DOHH2 (cell line): ENCODE measurements at regions not wholly inside any gene's neighbourhood (a gene's known extent, or its start where the extent isn't known, plus 50 kb on each side); places are given as distances from the start of the nearest gene placed in this dataset.
A peak's percentile ranks its signal among the peaks of the same experiment; 100 is the strongest.

Source experiments
- H3F3A ChIP-seq: fragments of 200-600 bp; sonication (generic), shearing (Covaris generic); 2 replicates; pipeline ENCODE4 v1.6.0; 2016; ENCODE audit warnings: antibody characterized with exemption, mild to moderate bottlenecking; ENCODE audit not compliant: control insufficient read depth, insufficient read depth
- H3K27ac ChIP-seq: fragments of 200-600 bp; sonication (generic); 2 replicates; pipeline ENCODE4 v1.5.1; 2014; ENCODE audit warnings: low read depth, mild to moderate bottlenecking, low read length, moderate library complexity
- H3K27me3 ChIP-seq: fragments of 200-600 bp; sonication (generic); 2 replicates; pipeline ENCODE4 v1.6.1; 2014; ENCODE audit warnings: mild to moderate bottlenecking, low read length, mixed read lengths; ENCODE audit not compliant: control insufficient read depth
- H3K36me3 ChIP-seq: fragments of 200-600 bp; sonication (generic); 2 replicates; pipeline ENCODE4 v1.6.1; 2014; ENCODE audit warnings: mild to moderate bottlenecking, low read length, moderate library complexity, mixed read lengths; ENCODE audit not compliant: control insufficient read depth
- H3K4me1 ChIP-seq: fragments of 200-600 bp; sonication (generic); 2 replicates; pipeline ENCODE4 v1.6.1; 2014; ENCODE audit warnings: mild to moderate bottlenecking, low read length, mixed read lengths; ENCODE audit not compliant: control insufficient read depth
- H3K4me2 ChIP-seq: fragments of 200-600 bp; sonication (generic); 2 replicates; pipeline ENCODE4 v1.6.0; 2014; ENCODE audit warnings: mild to moderate bottlenecking, low read length, moderate library complexity
- H3K4me3 ChIP-seq: fragments of 200-600 bp; sonication (generic); 2 replicates; pipeline ENCODE4 v1.5.1; 2014; ENCODE audit warnings: mild to moderate bottlenecking, low read length, mixed read lengths
- H3K79me2 ChIP-seq: fragments of 200-600 bp; sonication (generic); 2 replicates; pipeline ENCODE4 v1.6.1; 2014; ENCODE audit warnings: mild to moderate bottlenecking, low read length, mixed read lengths; ENCODE audit not compliant: control insufficient read depth
- H3K9me2 ChIP-seq: fragments of 200-600 bp; sonication (generic); replicated peaks from 2 replicates; pipeline ENCODE4 v1.6.1; 2014; ENCODE audit warnings: mild to moderate bottlenecking, low read length, mixed read lengths; ENCODE audit not compliant: control insufficient read depth
- H3K9me3 ChIP-seq: fragments of 200-600 bp; sonication (generic); 2 replicates; pipeline ENCODE4 v1.6.1; 2014; ENCODE audit warnings: antibody characterized with exemption, low read length, mixed read lengths; ENCODE audit not compliant: control insufficient read depth, insufficient read depth
- H4K20me1 ChIP-seq: fragments of 200-600 bp; sonication (generic); 2 replicates; pipeline ENCODE4 v1.6.0; 2014; ENCODE audit warnings: low read depth, mild to moderate bottlenecking, antibody characterized with exemption, low read length, moderate library complexity; ENCODE audit not compliant: control insufficient read depth, insufficient read depth
- EZH2phosphoT487 ChIP-seq: fragments of 200-600 bp; sonication (generic); IDR thresholded peaks from 2 replicates; pipeline ENCODE4 v1.6.1; 2017; ENCODE audit warnings: borderline replicate concordance, mild to moderate bottlenecking, antibody characterized with exemption, low read length, moderate library complexity, mixed read lengths
- TF ChIP-seq, protein P1 (sequence below): fragments of 200-600 bp; sonication (generic); IDR thresholded peaks from one replicate; pipeline ENCODE4 v1.5.1; 2014; ENCODE audit warnings: antibody characterized with exemption, mild to moderate bottlenecking, low read depth, low read length; ENCODE audit not compliant: poor library complexity, severe bottlenecking

DNA sequence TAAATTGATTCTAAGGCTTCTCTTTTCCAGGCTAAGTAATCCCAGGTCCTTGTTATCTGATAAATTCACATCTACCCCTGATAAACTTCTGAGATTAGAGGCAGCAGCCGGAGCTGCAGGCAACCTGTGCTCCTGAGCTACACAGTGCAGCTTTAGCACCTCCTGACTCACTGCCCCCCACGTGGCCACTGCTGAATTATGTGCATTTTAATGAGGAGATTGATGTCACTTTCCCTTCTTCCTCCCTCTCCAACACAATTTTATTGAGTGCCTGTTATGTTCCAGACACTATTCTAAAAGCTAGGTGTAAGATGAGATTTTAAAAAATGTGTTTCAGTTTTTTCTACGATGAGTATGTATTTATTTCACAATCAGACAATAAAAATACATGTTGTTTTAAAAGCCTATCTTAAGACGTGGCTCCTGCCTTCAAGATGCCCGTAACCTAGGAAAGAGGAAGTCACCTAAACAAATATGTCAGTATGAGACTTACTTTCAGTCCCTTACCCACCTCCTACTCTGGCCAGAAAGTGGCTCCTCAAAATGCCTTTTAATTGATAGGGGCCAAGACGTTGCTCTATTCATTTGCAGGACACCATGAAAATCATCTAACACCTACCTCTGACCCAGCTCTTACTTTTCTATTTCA, 161.5 kb upstream of the PFN2 start:
- 0 out of 2 replicates have a peak overlapping the region, but pooled peaks have one; percentile 27 for H3K4me2 ChIP-seq
- no peak overlapping the region for H3K4me3 ChIP-seq
- peaks cover 15% of the 10 kb centered on the region for H3K4me1 ChIP-seq
- H3K79me2 ChIP-seq, result no peaks in the 10 kb centered on the region
- H3K27me3 ChIP-seq, result no peaks in the 10 kb centered on the region
- H4K20me1 ChIP-seq, result no peaks in the 10 kb centered on the region
- no peaks in the 10 kb centered on the region for H3F3A ChIP-seq
- no peak for TF ChIP-seq EZH2phosphoT487
- no peak overlapping the region for H3K27ac ChIP-seq
- no peaks in the 10 kb centered on the region for H3K9me2 ChIP-seq
- H3K36me3 ChIP-seq, result no peaks in the 10 kb centered on the region
- H3K9me3 ChIP-seq, result no peaks in the 10 kb centered on the region; the same call in 1 of the 2 replicates

DNA sequence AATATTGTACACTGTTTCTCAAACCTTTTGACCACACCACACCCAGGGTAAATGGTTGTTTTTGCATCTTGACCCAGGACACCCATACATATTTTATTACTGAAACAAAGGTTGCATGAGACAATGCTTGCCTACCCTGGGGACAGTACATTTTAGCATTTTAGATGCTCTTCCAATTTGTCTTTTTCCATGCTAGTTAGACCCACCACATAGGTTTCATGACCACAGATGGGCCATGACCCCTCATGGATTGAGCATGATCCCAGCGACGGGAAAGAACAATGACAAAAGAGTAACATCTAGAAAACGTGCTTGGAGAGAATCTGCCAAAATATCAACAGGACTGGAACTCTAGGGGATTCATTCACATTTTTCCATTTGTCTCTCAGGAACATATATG, 161.0 kb upstream of the PFN2 start:
- no peaks in the 10 kb centered on the region for H3F3A ChIP-seq
- no peaks in the 10 kb centered on the region for H3K27me3 ChIP-seq
- no peaks in the 10 kb centered on the region for H4K20me1 ChIP-seq
- peaks cover 15% of the 10 kb centered on the region for H3K4me1 ChIP-seq
- no peak overlapping the region for H3K4me3 ChIP-seq
- TF ChIP-seq, protein P1, sequence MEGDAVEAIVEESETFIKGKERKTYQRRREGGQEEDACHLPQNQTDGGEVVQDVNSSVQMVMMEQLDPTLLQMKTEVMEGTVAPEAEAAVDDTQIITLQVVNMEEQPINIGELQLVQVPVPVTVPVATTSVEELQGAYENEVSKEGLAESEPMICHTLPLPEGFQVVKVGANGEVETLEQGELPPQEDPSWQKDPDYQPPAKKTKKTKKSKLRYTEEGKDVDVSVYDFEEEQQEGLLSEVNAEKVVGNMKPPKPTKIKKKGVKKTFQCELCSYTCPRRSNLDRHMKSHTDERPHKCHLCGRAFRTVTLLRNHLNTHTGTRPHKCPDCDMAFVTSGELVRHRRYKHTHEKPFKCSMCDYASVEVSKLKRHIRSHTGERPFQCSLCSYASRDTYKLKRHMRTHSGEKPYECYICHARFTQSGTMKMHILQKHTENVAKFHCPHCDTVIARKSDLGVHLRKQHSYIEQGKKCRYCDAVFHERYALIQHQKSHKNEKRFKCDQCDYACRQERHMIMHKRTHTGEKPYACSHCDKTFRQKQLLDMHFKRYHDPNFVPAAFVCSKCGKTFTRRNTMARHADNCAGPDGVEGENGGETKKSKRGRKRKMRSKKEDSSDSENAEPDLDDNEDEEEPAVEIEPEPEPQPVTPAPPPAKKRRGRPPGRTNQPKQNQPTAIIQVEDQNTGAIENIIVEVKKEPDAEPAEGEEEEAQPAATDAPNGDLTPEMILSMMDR, result no peak
- TF ChIP-seq EZH2phosphoT487, result no peak
- H3K27ac ChIP-seq, result no peak overlapping the region
- H3K36me3 ChIP-seq, result no peaks in the 10 kb centered on the region
- H3K79me2 ChIP-seq, result no peaks in the 10 kb centered on the region
- H3K4me2 ChIP-seq, result no peak overlapping the region
- no peaks in the 10 kb centered on the region for H3K9me2 ChIP-seq
- no peaks in the 10 kb centered on the region; the same call in 1 of the 2 replicates for H3K9me3 ChIP-seq

DNA sequence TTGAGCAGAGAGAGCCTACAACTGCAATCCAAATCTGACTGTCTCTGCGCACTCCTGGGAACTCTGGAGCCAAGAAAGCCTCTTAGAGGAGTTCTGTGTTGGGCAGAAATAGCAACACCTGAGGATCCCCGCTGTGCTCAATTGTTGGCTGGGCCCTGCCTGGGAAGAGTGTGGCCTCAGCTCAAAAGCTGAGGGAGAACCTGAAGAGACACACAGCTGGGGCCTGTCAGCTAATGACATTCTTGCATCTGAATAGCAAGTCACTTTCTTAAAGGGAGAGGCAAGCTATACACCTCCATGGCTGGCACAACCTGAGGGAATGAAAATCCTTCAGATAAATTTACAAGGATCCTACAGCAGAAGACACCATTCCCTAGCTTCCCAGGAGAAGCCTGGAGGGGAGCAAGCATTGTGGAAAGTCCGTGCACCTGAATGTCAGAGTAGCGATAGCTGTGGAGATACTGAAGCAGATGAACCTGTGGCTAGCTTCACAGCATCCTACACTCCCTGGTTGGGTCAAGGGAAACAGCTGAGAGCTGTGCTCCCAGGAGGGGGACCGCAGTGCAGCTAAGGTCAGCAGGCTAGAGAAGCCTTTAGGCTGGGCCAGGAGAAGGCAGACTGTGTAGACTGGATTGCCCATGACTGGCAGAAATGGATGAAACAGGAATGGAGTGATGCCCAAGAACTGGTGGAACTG, 159.9 kb upstream of the PFN2 start:
- no peaks in the 10 kb centered on the region for H3K79me2 ChIP-seq
- H4K20me1 ChIP-seq, result no peaks in the 10 kb centered on the region
- no peak overlapping the region for H3K4me2 ChIP-seq
- H3K27me3 ChIP-seq, result no peaks in the 10 kb centered on the region
- no peaks in the 10 kb centered on the region for H3K9me2 ChIP-seq
- H3F3A ChIP-seq, result no peaks in the 10 kb centered on the region
- no peaks in the 10 kb centered on the region for H3K36me3 ChIP-seq
- H3K4me3 ChIP-seq, result no peak overlapping the region
- H3K27ac ChIP-seq, result no peak overlapping the region
- no peaks in the 10 kb centered on the region; the same call in 1 of the 2 replicates for H3K9me3 ChIP-seq
- peaks cover 15% of the 10 kb centered on the region for H3K4me1 ChIP-seq
- TF ChIP-seq, protein P1, result no peak
- no peak for TF ChIP-seq EZH2phosphoT487

DNA sequence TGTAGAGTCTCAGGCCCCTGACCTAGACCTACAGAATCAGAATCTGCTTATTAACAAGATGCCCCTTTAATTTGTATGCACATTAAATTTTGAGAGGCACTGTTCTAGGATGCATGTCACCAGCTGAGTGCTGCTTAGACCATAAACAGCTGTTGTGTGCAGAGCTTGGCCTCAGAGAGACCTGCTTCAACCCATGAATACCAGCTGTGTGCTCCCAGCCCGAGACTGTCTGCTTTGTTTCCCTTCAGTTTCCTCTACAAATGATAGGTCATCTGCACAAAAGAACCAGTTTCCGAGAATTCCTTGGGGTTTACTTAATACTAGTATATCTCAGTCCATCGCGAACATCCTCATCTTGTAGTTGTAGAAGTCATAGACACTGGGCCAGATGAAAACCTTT, 158.5 kb upstream of the PFN2 start:
- H3K27me3 ChIP-seq, result no peaks in the 10 kb centered on the region
- H3K9me2 ChIP-seq, result no peaks in the 10 kb centered on the region
- peaks cover 28% of the 10 kb centered on the region for H3K4me1 ChIP-seq
- H4K20me1 ChIP-seq, result no peaks in the 10 kb centered on the region
- H3K36me3 ChIP-seq, result no peaks in the 10 kb centered on the region
- H3K9me3 ChIP-seq, result no peaks in the 10 kb centered on the region
- TF ChIP-seq, protein P1, result no peak
- TF ChIP-seq EZH2phosphoT487, result no peak
- no peak overlapping the region for H3K4me3 ChIP-seq
- no peak overlapping the region for H3K4me2 ChIP-seq
- no peak overlapping the region for H3K27ac ChIP-seq
- no peaks in the 10 kb centered on the region for H3K79me2 ChIP-seq
- H3F3A ChIP-seq, result no peaks in the 10 kb centered on the region; the same call in 1 of the 2 replicates
